PFSK-1 (cell line): ENCODE measurements at regions not wholly inside any gene's neighbourhood (a gene's known extent, or its start where the extent isn't known, plus 50 kb on each side); places are given as distances from the start of the nearest gene placed in this dataset.

Source experiments
- POLR2AphosphoS5 ChIP-seq: IDR thresholded peaks from 2 replicates; pipeline ENCODE4 v1.6.1; 2012; ENCODE audit warnings: low read depth, mild to moderate bottlenecking, control low read depth, low read length, moderate library complexity
- TAF1 ChIP-seq: IDR thresholded peaks from 2 replicates; pipeline ENCODE4 v1.6.1; 2012; ENCODE audit warnings: low read length, control low read depth, borderline replicate concordance; ENCODE audit not compliant: insufficient read depth
- TF ChIP-seq, protein P1 (sequence below), 2 experiments: IDR thresholded peaks; 2 replicates each; pipeline versions ENCODE4 v1.6.1 to v1.8.0; 2011 to 2012; ENCODE audit warnings: low read depth in 2 of 2, low read length in 2 of 2, control low read depth in 1 of 2, inconsistent platforms in 1 of 2, mild to moderate bottlenecking in 1 of 2, moderate library complexity in 1 of 2; ENCODE audit not compliant: insufficient read depth in 1 of 2

DNA sequence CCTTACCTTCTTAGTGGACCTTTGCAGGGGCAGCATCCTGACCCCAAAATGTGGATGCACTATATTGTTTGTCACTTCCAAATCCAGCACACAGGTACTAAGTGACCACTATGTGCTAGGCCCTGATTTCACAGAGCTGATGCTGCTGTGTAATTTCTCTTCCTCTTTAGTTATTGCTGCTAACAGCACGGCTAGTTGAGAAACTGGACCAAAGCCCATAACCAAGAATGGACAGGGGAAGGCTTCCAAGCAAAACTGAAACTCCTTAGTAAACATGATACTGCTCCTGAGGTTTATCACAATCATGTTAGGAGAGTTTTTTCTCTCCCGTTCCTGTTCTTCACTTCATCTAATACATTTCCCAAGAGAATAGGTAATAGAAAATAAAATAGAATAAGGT lies 172.9 kb upstream of the TTC29 start:
- no peak for TF ChIP-seq TAF1
- TF ChIP-seq, protein P1, sequence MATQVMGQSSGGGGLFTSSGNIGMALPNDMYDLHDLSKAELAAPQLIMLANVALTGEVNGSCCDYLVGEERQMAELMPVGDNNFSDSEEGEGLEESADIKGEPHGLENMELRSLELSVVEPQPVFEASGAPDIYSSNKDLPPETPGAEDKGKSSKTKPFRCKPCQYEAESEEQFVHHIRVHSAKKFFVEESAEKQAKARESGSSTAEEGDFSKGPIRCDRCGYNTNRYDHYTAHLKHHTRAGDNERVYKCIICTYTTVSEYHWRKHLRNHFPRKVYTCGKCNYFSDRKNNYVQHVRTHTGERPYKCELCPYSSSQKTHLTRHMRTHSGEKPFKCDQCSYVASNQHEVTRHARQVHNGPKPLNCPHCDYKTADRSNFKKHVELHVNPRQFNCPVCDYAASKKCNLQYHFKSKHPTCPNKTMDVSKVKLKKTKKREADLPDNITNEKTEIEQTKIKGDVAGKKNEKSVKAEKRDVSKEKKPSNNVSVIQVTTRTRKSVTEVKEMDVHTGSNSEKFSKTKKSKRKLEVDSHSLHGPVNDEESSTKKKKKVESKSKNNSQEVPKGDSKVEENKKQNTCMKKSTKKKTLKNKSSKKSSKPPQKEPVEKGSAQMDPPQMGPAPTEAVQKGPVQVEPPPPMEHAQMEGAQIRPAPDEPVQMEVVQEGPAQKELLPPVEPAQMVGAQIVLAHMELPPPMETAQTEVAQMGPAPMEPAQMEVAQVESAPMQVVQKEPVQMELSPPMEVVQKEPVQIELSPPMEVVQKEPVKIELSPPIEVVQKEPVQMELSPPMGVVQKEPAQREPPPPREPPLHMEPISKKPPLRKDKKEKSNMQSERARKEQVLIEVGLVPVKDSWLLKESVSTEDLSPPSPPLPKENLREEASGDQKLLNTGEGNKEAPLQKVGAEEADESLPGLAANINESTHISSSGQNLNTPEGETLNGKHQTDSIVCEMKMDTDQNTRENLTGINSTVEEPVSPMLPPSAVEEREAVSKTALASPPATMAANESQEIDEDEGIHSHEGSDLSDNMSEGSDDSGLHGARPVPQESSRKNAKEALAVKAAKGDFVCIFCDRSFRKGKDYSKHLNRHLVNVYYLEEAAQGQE (IDR thresholded peaks at IDR 0.05; ENCODE audit: insufficient read depth in 1 of 2, low read depth in 2 of 2, low read length in 2 of 2): no peak
- no peak for TF ChIP-seq POLR2AphosphoS5
